WTC11 (cell line): ENCODE measurements at regions not wholly inside any gene's neighbourhood (a gene's known extent, or its start where the extent isn't known, plus 50 kb on each side); places are given as distances from the start of the nearest gene placed in this dataset.

Source experiments
- ATAC-seq: fragments of 200-7000 bp; cut with Tn5 transposase; 2 replicates; pipeline ENCODE4 v1.10.0; 2021; ENCODE audit warnings: mild to moderate bottlenecking, moderate library complexity
- CTCF ChIA-PET: fragments of 300-600 bp; sonication (Branson Sonifier 250); formaldehyde crosslinking; loops from one replicate; lab custom pipeline; 2021; ENCODE audit warnings: antibody characterized with exemption; lab: Charles Lee
- POLR2A ChIA-PET: fragments of 350-600 bp; sonication (Branson Sonifier 250); formaldehyde crosslinking; loops from one replicate; lab custom pipeline; 2021; ENCODE audit warnings: antibody characterized with exemption; lab: Charles Lee
- DNase-seq: peaks from one replicate; pipeline ENCODE4 v3.0.0; 2021; ENCODE audit warnings: low spot score
- H3K27ac Mint-ChIP-seq: 2 replicates; pipeline ENCODE4 v1.8.0; 2021; ENCODE audit warnings: mixed read lengths
- H3K27me3 Mint-ChIP-seq: 2 replicates; pipeline ENCODE4 v1.8.0; 2021; ENCODE audit warnings: low read depth, mild to moderate bottlenecking, moderate library complexity, mixed read lengths
- H3K36me3 Mint-ChIP-seq: 2 replicates; pipeline ENCODE4 v1.8.0; 2021; ENCODE audit warnings: mixed read lengths
- H3K4me1 Mint-ChIP-seq: 2 replicates; pipeline ENCODE4 v1.8.0; 2022; ENCODE audit warnings: mixed read lengths
- H3K4me3 Mint-ChIP-seq: 2 replicates; pipeline ENCODE4 v1.8.0; 2021; ENCODE audit warnings: mild to moderate bottlenecking, moderate library complexity, mixed read lengths
- H3K9me3 Mint-ChIP-seq: 2 replicates; pipeline ENCODE4 v1.8.0; 2021; ENCODE audit warnings: mixed read lengths
- AFF4 ChIP-seq: sonication (generic); formaldehyde crosslinking; IDR thresholded peaks from 2 replicates; pipeline ENCODE4 v1.8.1; 2023; ENCODE audit warnings: mild to moderate bottlenecking, missing genetic modification reagents, borderline replicate concordance
- CDX4 ChIP-seq: fragments of 250-450 bp; sonication (Bioruptor Pico); IDR thresholded peaks from 2 replicates; pipeline ENCODE4 v1.9.0; 2021; ENCODE audit warnings: moderate library complexity, mild to moderate bottlenecking, inconsistent platforms, borderline replicate concordance
- E2F1 ChIP-seq: sonication (generic); formaldehyde crosslinking; IDR thresholded peaks from 2 replicates; pipeline ENCODE4 v1.8.0; 2022; ENCODE audit warnings: mild to moderate bottlenecking, missing genetic modification reagents
- EMX1 ChIP-seq: fragments of 250-450 bp; sonication (Bioruptor Pico); IDR thresholded peaks from 2 replicates; pipeline ENCODE4 v1.8.0; 2021; ENCODE audit warnings: mild to moderate bottlenecking
- FOXP4 ChIP-seq: sonication (generic); formaldehyde crosslinking; IDR thresholded peaks from 2 replicates; pipeline ENCODE4 v1.8.0; 2022; ENCODE audit warnings: mild to moderate bottlenecking, missing genetic modification reagents
- HMGA2 ChIP-seq: fragments of 250-450 bp; sonication (Bioruptor Pico); IDR thresholded peaks from 2 replicates; pipeline ENCODE4 v1.4.0; 2021; ENCODE audit warnings: mild to moderate bottlenecking, moderate library complexity
- IRF1 ChIP-seq: sonication (generic); formaldehyde crosslinking; IDR thresholded peaks from 2 replicates; pipeline ENCODE4 v1.8.0; 2023; ENCODE audit warnings: missing genetic modification reagents
- KAT7 ChIP-seq: sonication (generic); formaldehyde crosslinking; IDR thresholded peaks from 2 replicates; pipeline ENCODE4 v1.8.1; 2023; ENCODE audit warnings: missing genetic modification reagents, mild to moderate bottlenecking, borderline replicate concordance
- MAX ChIP-seq: sonication (generic); formaldehyde crosslinking; IDR thresholded peaks from 2 replicates; pipeline ENCODE4 v1.8.0; 2022; ENCODE audit warnings: mild to moderate bottlenecking, missing genetic modification reagents
- MLX ChIP-seq: sonication (generic); formaldehyde crosslinking; IDR thresholded peaks from 2 replicates; pipeline ENCODE4 v1.8.1; 2023; ENCODE audit warnings: mild to moderate bottlenecking, missing genetic modification reagents, moderate library complexity
- MXD4 ChIP-seq: fragments of 250-450 bp; sonication (Bioruptor Pico); IDR thresholded peaks from 2 replicates; pipeline ENCODE4 v1.8.0; 2021; ENCODE audit warnings: mild to moderate bottlenecking, moderate library complexity, borderline replicate concordance
- NFATC4 ChIP-seq: fragments of 250-450 bp; sonication (Bioruptor Pico); IDR thresholded peaks from 2 replicates; pipeline ENCODE4 v1.9.0; 2021; ENCODE audit warnings: mild to moderate bottlenecking
- NR1H2 ChIP-seq: sonication (generic); formaldehyde crosslinking; IDR thresholded peaks from 2 replicates; pipeline ENCODE4 v1.9.0; 2021; ENCODE audit warnings: mild to moderate bottlenecking, moderate library complexity, missing genetic modification reagents
- NR2C2 ChIP-seq: sonication (generic); formaldehyde crosslinking; IDR thresholded peaks from 2 replicates; pipeline ENCODE4 v1.8.0; 2022; ENCODE audit warnings: mild to moderate bottlenecking, missing genetic modification reagents
- PRDM15 ChIP-seq: sonication (generic); formaldehyde crosslinking; IDR thresholded peaks from 2 replicates; pipeline ENCODE4 v1.8.0; 2022; ENCODE audit warnings: missing genetic modification reagents
- PRRX2 ChIP-seq: fragments of 250-450 bp; sonication (Bioruptor Pico); IDR thresholded peaks from 2 replicates; pipeline ENCODE4 v1.8.0; 2021; ENCODE audit warnings: mild to moderate bottlenecking
- RELA ChIP-seq: sonication (generic); formaldehyde crosslinking; IDR thresholded peaks from 2 replicates; pipeline ENCODE4 v1.8.1; 2022; ENCODE audit warnings: missing genetic modification reagents, mild to moderate bottlenecking, borderline replicate concordance
- SP1 ChIP-seq: sonication (generic); formaldehyde crosslinking; conservative IDR thresholded peaks from 2 replicates; pipeline ENCODE4 v1.8.1; 2022; ENCODE audit warnings: missing genetic modification reagents
- TCF7 ChIP-seq: sonication (generic); formaldehyde crosslinking; IDR thresholded peaks from 2 replicates; pipeline ENCODE4 v1.8.0; 2022; ENCODE audit warnings: mild to moderate bottlenecking, low read depth, missing genetic modification reagents, moderate library complexity
- TP53 ChIP-seq: sonication (generic); formaldehyde crosslinking; IDR thresholded peaks from 2 replicates; pipeline ENCODE4 v1.8.1; 2023; ENCODE audit warnings: mild to moderate bottlenecking, missing genetic modification reagents
- ZBTB21 ChIP-seq: sonication (generic); formaldehyde crosslinking; IDR thresholded peaks from 2 replicates; pipeline ENCODE4 v1.8.1; 2023; ENCODE audit warnings: mild to moderate bottlenecking, missing genetic modification reagents, borderline replicate concordance
- ZMAT4 ChIP-seq: fragments of 250-450 bp; sonication (Bioruptor Pico); IDR thresholded peaks from 2 replicates; pipeline ENCODE4 v1.9.0; 2021; ENCODE audit warnings: mild to moderate bottlenecking
- ZNF219 ChIP-seq: sonication (generic); formaldehyde crosslinking; IDR thresholded peaks from 2 replicates; pipeline ENCODE4 v1.8.0; 2023; ENCODE audit warnings: missing genetic modification reagents, mild to moderate bottlenecking, borderline replicate concordance
- ZNF232 ChIP-seq: sonication (generic); formaldehyde crosslinking; IDR thresholded peaks from 2 replicates; pipeline ENCODE4 v1.8.0; 2022; ENCODE audit warnings: mild to moderate bottlenecking, missing genetic modification reagents
- ZNF416 ChIP-seq: fragments of 250-450 bp; sonication (Bioruptor Pico); IDR thresholded peaks from 2 replicates; pipeline ENCODE4 v1.9.0; 2021; ENCODE audit warnings: mild to moderate bottlenecking, inconsistent platforms

- TF ChIP-seq MLX (CRISPR knock-in tag) (no peak), HMGA2 (CRISPR knock-in tag) (no peak), NFATC4 (CRISPR knock-in tag) (no peak), ZNF219 (CRISPR knock-in tag) (no peak), NR1H2 (CRISPR knock-in tag) (no peak), ZNF232 (CRISPR knock-in tag) (no peak), TP53 (CRISPR knock-in tag) (no peak), IRF1 (no peak), FOXP4 (CRISPR knock-in tag) (no peak), MXD4 (CRISPR knock-in tag) (no peak), PRDM15 (CRISPR knock-in tag) (no peak), PRRX2 (no peak), AFF4 (CRISPR knock-in tag) (no peak), KAT7 (CRISPR knock-in tag) (no peak)
These were observed 271.8 kb upstream of the HTR2A start (continued) for GRCh38 chr13:47168618-47169017.

- no peaks in the 10 kb centered on the region for H3K9me3 Mint-ChIP-seq
- no peaks in the 10 kb centered on the region for H3K4me1 Mint-ChIP-seq
- H3K4me3 Mint-ChIP-seq, result no peak overlapping the region
- H3K27ac Mint-ChIP-seq, result no peak overlapping the region; the same call in 1 of the 2 replicates
- ChIA-PET CTCF (no interaction called here), POLR2A (no interaction called here)
- H3K27me3 Mint-ChIP-seq, result no peaks in the 10 kb centered on the region
- ATAC-seq, result no peak
- H3K36me3 Mint-ChIP-seq, result no peaks in the 10 kb centered on the region
- no peak for DNase-seq
- no peak for TF ChIP-seq EMX1 (CRISPR knock-in tag)
- no peak for TF ChIP-seq CDX4
- no peak for TF ChIP-seq ZNF232 (CRISPR knock-in tag)
- TF ChIP-seq ZNF416 (CRISPR knock-in tag), result no peak
- TF ChIP-seq NR2C2, result no peak
- TF ChIP-seq SP1, result no peak
- no peak for TF ChIP-seq KAT7 (CRISPR knock-in tag)
- no peak for TF ChIP-seq ZBTB21 (CRISPR knock-in tag)
- TF ChIP-seq ZMAT4 (CRISPR knock-in tag), result no peak
- no peak for TF ChIP-seq E2F1 (CRISPR knock-in tag)
- TF ChIP-seq RELA (CRISPR knock-in tag), result no peak
- TF ChIP-seq MXD4 (CRISPR knock-in tag), result no peak
- no peak for TF ChIP-seq MAX
- no peak for TF ChIP-seq TCF7
These were observed 271.2 kb upstream of the HTR2A start for GRCh38 chr13:47168066-47168465.
